GF-D8 (cell line): ENCODE measurements at regions not wholly inside any gene's neighbourhood (a gene's known extent, or its start where the extent isn't known, plus 50 kb on each side); places are given as distances from the start of the nearest gene placed in this dataset.
A peak's percentile ranks its signal among the peaks of the same experiment; 100 is the strongest.
"Not testable (repeated sequence)": the region's sequence is repeated elsewhere in the genome, so short reads cannot be mapped to it uniquely, and the experiment has no call there.

ENCODE experiments used
- DNase-seq: peaks from one replicate; lab custom pipeline; 2025; lab: John Stamatoyannopoulos, UW

DNA sequence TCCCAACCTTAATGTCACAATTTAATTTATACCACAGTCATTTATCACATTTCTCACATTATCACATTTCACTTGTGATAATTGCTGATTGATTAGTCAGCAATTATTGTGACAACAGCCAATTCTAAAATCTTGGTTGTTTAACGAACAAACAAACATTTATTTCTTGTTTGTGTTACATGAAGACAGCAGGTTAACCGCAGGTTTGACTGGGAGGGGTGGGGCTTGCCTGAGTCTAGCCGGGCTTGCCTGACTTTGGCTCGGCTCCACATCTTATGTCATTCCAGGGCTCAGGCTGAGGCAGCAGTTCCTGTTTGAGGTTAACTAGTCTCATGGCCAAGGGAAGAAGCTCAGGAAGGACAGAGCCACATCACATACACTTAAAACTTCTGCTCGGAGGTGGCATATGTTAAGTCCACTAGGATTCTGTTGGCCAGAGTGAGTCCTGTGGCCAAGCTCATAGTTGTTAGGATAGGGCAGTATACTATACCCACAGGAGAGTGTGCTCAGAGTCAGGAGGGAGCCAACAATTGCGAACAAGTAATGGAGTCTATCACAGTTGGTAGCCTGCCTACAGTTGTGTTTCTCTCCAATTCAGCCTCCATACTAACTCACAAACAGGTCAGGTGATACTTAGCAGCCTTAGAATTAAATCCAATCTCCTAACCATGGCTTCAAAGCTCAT, 90.0 kb upstream of the IFNGR1 start:
- DNase-seq: peak; percentile 51

DNA sequence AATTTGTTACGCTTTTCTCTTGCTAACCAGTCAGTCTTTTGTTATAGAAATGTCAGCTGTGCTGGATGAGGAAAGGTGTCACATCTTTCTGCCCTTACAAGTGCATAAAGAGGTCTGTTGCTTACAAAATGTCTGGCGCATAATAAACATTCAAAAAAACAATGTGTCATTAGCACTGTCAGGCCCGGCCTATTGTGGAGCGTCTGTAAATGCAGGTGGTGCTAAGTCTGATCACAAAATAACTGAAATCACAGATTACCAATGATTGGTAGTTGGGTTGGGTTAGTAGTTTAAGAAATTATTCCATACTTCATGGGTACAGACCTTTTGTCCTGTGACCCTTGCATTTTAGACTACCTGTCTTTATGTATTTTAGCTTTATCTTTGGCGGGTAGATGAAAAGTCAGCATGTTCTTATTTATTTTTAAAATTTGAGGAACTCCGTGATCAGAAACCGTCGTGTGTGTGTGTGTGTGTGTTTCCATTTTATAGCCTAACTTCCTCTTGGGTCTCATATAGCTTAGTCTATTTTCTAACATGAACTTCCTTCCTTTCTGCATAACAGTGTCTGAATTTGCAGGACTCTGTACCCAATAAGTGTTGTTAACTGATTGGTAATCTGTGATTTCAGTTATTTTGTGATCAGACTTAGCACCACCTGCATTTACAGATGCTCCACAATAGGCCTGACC, 88.1 kb upstream of the IFNGR1 start:
- peak; percentile 61 for DNase-seq

DNA sequence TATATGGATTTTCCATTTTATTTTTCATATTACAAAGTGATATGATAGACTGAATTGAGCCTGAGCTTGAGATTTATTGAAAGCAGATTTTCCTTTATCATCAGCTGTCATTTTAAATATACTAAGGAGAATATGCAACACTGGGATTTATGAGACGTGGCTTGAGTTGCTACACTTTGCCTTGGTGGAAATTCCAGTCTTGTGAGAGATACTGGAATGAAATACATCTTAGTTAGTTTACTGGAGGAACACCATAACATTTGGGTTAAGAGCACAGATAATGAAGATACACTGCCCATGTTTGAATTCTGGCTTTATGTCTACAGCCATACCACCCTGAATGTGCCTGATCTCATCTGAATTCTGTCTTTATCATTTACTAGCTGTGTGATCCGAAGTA, 86.5 kb upstream of the IFNGR1 start:
- DNase-seq: no peak

DNA sequence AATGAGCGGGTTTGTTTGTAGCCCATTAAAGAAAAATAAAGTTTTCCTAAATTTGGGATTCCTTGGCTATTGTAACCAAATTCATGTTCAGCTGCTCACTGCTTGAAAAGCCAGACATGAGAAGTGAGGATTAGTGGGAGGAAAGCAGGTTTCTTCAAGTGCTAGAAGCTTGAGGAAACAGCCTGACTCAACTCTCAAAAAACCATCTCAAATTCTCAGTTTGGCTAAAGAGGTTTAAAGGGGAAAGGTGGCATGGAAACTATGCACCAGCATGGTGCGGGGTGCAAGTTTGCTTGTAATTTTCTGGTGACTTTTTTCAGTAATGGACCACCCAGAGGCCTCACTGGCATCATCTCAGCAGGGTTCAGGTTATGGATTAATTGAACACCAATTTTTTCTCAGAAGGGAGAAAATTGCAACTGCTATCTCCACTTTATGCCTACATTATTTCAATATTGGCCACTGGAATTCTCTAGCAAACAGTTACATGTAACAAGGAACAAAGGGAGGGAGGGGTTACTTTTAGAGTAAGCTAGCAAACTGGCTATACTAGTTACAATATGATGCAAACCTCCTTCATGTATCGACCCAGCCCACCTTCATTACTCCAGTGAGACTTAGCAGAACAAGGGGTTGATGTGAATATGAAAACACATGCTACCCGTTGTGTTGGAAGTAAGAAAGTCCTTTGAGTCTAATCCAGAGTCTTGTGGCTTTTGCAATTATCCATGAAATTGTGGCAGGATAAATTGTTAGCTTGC, 85.0 kb upstream of the IFNGR1 start:
- no peak for DNase-seq

DNA sequence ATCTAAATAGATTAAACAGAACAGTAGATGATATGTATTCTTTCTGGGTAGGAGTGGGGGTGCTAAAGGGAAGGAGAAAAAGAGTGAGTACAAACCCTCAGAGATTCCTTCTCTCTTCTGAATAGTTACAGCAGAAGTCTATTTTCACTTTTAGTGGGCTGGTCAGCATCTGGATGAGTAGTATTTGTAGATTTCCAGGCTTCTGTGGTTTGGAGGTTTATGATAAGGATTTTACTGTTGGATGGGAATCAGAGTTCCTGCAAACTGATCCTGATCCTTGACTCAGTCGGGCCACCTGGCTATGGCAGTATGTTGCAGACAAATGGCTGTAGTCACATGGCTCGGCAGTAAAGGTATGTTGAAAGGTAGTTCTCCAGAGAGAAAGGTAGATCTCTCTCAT, 84.3 kb upstream of the IFNGR1 start:
- DNase-seq: no peak

DNA sequence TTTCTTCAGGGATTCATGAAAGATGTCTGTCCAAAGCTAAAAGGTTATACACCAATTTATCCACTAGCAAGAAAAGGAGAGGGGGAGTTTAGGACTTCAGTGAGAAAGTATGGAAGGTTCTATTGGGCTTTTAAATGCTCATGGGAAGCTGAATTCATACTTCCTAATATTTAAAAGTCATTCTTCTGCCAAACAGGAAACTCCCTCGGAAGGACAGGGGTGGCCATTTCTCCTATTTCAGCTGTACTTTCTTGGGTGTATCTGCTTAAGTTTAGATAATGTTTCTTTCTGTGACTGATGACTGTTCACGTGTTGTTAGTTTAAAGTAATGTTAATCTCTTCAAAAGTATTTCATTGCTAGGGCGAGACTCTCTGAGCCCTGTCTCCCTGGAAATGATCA, 80.5 kb upstream of the IFNGR1 start:
- DNase-seq: no peak

DNA sequence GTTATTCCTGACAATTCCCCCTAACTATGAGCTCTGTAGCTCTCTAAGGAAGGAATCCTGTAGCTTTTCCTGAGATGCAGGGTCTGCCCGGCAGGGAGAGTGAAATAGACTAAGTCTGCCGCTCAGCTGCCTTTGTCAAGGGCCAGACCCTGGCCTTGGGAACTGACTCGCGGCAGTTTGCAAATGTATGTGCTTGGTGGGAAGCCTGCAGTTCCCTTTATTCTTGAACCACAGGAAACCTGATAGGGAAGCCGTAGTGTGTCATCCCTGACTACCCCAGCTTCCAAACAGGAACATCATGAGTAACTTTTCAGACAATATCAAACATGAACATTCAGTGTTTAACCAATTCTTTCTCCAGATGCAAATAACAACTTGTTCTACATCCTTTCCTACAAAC, 78.7 kb upstream of the IFNGR1 start:
- no peak for DNase-seq

DNA sequence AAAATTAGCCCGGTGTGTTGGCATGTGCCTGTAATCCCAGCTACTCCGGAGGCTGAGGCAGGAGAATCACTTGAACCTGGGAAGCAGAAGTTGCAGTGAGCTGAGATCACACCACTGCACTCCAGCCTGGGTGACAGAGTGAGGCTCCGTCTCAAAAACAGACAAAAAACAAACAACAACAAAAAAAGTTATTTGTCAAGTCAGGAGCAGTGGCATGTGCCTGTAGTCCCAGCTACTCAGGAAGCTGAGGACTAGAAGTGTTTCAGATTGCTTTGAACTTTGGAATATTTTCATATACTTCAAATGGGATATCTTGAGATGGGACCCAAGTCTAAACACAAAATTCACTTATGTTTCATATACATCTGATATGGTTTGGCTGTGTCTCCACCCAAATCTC, 73.1 kb upstream of the IFNGR1 start:
- DNase-seq: not testable (repeated sequence)

DNA sequence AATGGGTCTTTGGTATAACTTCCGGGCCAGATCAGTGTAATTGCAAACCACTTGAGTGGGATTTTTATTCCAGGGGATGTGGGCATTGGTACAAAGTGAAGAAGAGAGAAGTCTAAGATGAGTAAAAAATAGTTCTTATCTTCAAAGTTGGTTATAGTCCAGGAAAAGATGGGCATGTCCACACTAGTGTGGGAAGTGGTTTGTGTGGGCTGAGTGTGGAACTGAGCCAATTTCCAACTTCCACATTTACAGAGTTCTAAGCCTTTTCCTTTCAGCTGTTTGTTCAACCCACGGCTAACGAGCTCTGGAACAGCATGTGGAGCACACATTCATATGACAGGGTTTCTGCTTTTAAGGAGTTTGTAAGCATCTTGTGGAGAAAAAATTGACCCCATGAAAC, 72.3 kb upstream of the IFNGR1 start:
- DNase-seq: peak; percentile 92

DNA sequence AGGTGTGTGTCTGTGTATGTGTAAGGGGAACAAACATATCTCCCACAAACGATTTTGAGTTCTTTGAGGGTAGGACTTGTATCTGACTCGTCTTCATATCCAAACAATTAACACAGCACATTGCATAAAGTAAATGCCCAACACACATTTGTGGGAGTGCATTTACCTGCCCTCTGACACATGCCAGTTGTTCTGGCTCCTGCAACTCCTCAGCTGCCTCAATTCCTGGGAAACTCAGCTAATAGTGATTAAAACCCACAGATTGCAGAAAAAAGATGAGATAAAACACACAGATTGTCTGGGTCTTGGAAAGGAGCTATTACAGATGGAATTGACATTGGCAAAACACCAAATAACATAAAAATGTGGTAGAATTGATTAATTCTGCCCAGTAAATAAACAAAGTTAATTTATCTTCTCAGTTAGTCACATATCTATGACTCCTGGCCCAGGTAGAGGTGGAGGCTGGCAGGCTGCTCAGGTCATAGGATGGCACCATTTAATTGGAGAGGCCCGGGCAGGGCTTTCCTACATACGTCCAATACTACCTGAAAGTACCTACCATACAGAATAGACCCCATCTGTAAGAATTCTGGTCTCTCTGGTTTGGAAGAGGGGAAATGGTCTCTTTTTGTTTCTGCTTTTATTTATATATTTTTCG, 71.5 kb upstream of the IFNGR1 start:
- no peak for DNase-seq

DNA sequence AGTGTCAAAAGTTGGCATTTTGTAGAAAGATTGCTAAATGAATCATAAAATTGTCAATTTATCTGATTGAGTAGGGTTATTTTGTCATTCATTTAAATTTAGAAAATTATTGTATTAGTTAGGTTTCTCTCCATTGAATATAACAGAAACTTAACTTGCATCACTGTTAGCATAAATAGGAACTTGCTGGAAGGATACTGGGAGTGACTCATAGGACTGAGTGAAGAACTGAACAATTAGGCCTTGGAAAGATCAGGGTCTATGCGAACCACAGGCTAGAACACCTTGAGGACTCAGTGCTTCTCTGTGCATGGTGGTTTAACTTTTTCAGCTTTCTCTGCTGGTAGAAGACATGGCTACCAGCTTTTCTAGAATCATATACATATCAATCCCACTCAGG, 67.7 kb upstream of the IFNGR1 start:
- no peak for DNase-seq

DNA sequence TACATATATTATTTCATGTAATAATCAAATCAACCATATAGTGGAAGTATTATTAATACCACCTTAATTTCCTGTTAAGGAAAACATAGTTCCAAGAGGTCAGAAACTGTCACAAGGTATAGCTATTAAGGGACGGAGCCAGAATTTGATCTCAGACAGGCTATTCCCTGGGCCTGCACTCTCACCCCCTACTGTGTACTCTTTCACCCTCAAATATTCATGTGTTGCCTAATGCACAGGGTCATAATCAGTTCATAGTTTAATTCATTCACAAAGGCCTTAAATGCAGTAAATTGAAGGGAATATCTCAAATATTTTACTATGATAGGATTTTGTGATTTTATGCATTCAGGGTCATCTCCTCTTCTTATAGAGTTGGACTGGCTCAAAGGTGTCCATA, 67.2 kb upstream of the IFNGR1 start:
- no peak for DNase-seq

DNA sequence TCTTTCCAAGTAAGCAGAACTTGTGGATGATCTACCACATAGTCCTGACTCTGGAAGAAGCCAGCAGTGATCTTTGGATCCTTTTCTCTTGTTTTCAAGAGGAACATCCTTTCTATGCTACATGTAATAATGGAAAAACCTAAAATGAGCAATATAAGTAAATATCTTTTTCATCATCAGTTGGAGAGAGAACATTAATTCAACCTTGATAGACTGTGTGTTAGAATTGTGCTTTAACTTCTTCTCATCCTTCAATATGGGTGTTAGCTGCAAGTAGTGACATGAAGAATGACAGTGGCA, 65.6 kb upstream of the IFNGR1 start:
- DNase-seq: no peak

DNA sequence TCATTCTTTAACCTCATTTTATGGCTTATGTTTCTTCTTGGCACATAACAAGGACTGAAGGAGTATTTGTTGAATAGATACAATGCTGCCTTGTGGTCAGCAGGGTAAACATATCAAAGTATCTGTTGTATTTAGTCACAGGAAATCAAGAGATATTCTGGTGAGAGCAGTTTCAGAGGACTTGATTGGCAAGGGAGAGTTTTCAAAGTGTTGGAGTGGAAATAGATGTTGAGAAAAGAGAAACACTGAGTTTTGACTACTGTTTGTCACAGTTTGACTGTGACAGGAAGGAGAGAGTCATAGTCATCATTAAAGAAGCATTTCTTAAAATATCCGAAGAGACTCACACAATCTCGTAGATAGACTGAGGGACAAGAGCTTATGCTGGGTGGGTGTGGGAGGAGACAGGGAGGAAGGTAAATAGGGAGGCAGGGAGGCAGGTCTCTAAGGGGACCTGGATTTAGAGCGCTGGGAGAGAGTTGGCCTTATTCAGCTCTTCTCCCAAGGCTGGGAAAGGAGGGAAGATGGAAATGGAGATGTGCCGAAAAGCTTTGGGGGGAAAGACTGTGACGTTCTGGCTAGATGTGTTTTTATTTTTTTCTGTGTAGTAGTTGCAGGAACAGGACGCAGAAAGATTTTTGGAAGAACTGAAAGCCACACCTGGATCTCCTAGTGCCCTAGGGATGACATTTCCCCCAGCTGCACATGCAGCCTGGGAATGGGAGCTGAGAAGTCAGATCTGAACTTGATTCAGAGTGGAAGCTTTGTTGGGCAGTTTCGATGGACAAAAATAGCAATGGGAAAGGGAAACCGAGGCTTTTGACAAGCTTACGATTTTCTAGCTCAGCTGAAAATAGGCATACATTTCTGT, 65.0 kb upstream of the IFNGR1 start:
- DNase-seq: no peak

DNA sequence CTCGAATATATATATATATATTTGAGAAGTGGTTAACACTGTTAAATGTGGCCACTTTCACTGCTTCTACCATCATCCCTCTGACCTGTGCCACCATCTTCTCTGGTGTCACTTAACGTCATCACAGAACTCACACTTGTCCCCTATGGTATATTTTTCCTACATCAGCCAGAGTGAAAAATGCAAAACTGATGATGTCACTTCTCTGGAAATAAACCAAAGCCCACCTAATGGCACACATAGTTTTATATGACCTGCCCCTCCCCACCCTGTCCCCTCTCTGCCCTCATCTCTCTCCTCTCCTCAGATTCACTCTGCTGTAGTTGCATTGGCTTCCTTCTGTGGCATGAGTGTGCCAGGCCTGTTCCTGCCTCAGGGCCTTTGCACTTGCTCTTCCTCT, 63.9 kb upstream of the IFNGR1 start:
- no peak for DNase-seq

DNA sequence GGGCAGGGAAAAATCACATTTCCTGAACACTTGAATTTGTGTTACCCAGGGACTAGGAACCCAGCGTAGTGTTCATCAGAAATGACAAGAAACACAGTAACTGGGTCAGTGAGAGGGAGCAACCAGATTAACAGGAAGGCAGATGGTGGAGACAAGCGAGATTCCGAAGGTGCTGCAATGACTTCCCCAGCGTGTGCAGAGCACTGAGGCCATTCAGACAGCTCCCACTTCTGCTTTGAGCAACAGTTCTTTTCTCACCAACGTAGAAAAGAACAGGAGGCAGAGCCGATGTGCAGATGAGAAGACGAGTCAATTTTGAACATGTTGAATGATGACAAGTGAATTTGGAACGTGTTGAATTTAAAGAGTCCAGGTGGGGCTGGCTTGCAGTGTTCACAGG, 63.1 kb upstream of the IFNGR1 start:
- DNase-seq: peak; percentile 32

DNA sequence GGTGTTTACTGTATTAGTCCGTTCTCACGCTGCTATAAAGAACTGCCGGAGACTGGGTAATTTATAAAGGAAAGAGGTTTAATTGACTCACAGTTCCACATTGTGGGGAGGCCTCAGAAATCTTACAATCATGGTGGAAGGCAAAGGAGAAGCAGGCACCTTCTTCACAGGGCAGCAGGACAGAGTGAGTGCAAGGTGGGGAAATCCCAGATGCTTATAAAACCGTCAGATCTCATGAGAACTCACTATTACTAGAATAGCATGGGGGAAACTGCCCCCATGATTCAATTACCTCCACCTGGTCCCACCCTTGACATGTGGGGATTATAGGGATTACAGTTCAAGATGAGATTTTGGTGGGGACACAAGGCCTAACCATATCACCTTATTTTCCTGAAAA, 60.1 kb upstream of the IFNGR1 start:
- not testable (repeated sequence) for DNase-seq

DNA sequence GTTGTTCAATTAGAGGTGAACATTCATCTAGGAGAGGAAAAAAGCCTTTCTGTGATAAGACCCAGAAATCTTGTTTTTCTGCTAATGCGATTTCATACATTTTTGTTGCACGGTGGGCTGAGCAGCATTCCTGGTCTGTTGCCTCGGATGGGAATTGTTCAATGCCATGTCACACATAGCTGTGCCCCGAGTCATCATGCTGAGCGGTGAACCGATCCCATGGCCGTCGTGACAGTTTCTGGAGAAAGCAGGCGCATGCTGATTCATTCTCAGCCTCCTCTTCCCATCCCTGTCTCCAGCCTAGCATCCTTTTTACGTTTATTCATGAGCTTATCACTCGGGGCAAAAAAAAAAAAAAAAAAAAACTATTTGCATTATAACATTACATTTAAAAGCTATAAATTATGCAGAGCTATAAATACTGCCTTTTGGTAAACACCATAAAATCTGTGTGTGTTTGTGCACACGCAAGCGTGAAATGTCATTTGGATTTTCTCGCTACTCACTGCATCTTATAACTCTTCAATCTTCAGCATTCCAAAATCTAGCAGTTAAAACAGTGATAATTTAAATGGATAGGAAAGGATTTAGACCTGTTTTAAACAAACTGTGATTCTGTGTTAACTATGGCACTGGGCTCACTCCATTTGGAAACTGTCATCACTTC, 58.9 kb upstream of the IFNGR1 start:
- no peak for DNase-seq

DNA sequence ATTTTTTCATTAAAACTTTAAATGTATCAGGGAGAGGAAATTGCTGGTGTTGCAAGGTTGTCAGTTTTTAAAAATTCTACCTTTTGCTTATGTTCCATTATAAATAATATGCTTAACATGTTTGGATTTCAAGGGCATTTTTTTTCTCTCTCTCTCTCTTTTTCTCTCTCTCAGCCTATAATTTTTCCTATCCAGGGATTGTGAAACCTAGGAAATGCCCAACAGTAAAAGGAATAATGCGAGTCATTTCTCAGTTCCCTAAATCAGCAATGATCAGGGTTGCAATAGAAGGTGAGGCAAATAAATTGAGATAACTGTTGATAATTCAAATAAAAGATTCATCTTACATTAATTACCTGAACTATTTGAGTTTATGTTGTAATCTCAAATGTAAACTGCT, 53.2 kb upstream of the IFNGR1 start:
- DNase-seq: no peak

DNA sequence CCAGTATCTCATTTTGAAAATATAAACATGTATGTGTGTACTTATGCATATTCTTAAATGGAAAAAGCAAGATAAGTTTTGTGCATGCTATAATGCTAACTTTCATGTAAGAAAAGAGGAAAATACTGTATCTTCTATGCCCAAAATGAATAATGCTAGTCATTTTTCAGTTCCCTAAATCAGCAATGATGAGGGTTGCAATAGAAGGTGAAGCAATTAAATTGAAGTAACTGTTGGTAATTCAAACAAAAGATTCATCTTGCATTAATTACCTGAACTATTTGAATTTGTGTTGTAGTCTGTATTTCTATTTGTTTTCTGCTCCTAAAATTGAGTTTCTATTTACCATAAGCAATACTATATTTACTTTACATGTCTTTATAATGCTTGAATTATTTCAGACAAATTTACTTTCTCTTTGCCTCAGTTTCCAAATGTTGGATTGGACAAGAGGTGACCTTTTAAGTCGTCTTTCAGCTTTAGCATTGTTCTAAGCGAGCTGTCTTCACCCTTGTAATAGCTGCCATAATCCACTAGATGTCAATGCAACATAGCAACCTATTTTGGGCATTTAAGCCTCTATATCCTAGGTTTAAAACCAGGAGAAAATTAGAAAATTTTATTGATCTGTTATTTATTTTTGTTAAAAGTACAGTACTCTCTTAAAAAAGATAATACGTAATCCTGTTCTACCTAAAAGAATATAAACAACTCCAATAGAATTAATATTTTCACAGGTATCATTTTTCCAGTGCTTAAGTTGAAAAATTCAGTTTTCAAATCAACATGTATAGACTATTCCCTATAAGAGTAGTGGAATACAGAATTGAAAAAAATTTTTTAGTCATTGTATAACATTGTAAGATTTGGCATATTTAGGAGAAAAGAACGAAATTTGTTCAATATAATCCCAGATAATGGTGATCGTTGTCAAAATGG, 52.3 kb upstream of the IFNGR1 start:
- DNase-seq: no peak
